ENCODE measurements at regions not wholly inside any gene's neighbourhood (a gene's known extent, or its start where the extent isn't known, plus 50 kb on each side); places are given as distances from the start of the nearest gene placed in this dataset.
A peak's percentile ranks its signal among the peaks of the same experiment; 100 is the strongest.
"Not testable (repeated sequence)": the region's sequence is repeated elsewhere in the genome, so short reads cannot be mapped to it uniquely, and the experiment has no call there.

- H3K4me1 Mint-ChIP-seq: no peaks in the 10 kb centered on the region
- H3K27me3 Mint-ChIP-seq (ENCODE audit: low read depth): no peaks in the 10 kb centered on the region
Measured at GRCh38 chr4:100340512-100341485, 150.5 kb upstream of the DDIT4L start.

DNA sequence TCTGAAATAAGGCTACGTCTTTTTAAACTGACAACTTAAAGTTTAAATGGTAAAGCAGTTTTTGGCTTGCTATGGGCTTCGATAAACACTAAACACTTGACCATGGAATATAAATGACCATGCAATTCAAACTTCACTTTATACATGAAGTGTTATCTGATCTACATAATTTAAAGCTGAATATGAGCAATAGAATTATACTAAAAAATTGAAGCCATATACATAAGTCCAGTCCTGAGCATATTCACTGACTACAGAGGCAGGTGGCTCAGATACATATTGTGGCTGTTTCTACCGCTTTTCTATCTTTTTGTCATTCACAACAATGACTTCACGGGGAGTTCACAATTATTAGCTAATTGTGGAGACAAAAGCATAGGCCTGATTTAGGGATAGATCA lies 149.6 kb upstream of the DDIT4L start:
- TF ChIP-seq, protein P1, sequence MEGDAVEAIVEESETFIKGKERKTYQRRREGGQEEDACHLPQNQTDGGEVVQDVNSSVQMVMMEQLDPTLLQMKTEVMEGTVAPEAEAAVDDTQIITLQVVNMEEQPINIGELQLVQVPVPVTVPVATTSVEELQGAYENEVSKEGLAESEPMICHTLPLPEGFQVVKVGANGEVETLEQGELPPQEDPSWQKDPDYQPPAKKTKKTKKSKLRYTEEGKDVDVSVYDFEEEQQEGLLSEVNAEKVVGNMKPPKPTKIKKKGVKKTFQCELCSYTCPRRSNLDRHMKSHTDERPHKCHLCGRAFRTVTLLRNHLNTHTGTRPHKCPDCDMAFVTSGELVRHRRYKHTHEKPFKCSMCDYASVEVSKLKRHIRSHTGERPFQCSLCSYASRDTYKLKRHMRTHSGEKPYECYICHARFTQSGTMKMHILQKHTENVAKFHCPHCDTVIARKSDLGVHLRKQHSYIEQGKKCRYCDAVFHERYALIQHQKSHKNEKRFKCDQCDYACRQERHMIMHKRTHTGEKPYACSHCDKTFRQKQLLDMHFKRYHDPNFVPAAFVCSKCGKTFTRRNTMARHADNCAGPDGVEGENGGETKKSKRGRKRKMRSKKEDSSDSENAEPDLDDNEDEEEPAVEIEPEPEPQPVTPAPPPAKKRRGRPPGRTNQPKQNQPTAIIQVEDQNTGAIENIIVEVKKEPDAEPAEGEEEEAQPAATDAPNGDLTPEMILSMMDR (IDR thresholded peaks at IDR 0.05; ENCODE audit: unreplicated experiment in 3 of 3): no peak
- Mint-ChIP-seq H3K27me3 (ENCODE audit: low read depth) (no peaks in the 10 kb centered on the region), H3K4me3 (no peak overlapping the region), H3K36me3 (ENCODE audit: low read depth) (no peaks in the 10 kb centered on the region), H3K4me1 (no peaks in the 10 kb centered on the region), H3K27ac (no peak overlapping the region), H3K9me3 (peaks cover 21% of the 10 kb centered on the region)

More at GRCh38 chr4:100340512-100341485, 150.5 kb upstream of the DDIT4L start:
- TF ChIP-seq, protein P1 (IDR thresholded peaks at IDR 0.05; ENCODE audit: unreplicated experiment in 3 of 3): no peak
- Mint-ChIP-seq H3K36me3 (ENCODE audit: low read depth) (no peaks in the 10 kb centered on the region), H3K4me3 (no peak overlapping the region), H3K27ac (no peak overlapping the region), H3K9me3 (peaks cover 12% of the 10 kb centered on the region)

DNA sequence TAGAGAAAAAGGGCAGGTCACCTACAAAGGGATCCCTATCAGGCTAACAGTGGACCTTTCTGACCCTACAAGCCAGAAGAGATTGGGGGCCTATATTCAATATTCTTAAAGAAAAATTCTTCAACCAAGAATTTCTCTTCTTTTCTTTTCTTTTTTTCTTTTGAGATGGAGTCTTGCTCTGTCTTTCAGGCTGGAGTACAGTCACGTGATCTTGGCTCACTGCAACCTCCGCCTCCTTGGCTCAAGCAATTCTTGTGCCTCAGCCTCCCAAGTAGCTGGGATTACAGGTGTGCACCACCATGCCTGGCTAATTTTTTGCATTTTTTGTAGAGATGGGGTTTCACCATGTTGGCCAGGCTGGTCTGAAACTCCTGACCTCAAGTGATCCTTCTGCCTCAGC lies 143.2 kb upstream of the DDIT4L start:
- not testable (repeated sequence) for H3K27ac Mint-ChIP-seq; H3K4me3 Mint-ChIP-seq; H3K36me3 Mint-ChIP-seq (ENCODE audit: low read depth); H3K4me1 Mint-ChIP-seq; H3K27me3 Mint-ChIP-seq (ENCODE audit: low read depth)
- H3K9me3 Mint-ChIP-seq: peaks cover 53% of the 10 kb centered on the region

DNA sequence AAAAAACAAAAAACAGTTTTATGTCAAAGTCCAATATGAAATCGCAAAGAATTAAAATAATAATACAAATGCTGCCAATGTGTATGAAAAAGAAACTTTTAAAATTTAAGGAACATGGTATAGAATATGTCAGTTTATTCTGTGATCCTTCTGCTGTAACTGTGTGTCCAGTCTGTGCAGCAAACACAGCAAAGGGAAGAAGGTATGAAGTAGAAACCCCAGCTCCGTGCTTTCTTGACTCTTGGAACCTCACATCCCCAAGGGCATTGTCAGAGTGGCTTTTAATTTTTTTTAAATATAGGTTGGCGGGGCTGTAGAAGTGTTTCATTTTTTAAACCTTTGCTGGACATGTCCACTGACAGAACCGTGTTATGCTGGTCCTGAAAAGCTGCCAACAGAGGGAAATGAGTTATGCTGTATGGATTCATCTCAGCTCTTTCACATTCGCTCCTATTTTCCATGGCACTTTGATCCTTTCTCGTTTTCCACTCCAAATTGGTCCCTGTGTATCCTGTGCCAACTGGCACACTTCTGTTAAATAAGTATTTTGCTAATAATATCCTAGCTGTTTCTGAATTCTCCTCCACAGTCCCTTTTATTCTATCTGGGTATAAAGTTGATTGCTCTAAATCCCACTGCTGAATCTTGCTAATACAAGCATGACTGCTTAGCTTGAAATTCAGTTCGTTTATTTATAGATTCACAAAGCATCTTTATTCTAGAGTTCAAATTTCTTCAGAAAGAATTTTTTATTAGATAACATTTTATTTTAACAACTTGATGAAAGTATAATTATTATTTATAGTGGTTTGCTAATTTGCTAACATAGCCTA lies 127.0 kb upstream of the DDIT4L start:
- no peaks in the 10 kb centered on the region for H3K27me3 Mint-ChIP-seq (ENCODE audit: low read depth)
- TF ChIP-seq, protein P1 (IDR thresholded peaks at IDR 0.05; ENCODE audit: unreplicated experiment in 3 of 3): no peak
- H3K27ac Mint-ChIP-seq: peak overlapping the region in 2 of 3 experiments; percentile 23 to 84
- H3K9me3 Mint-ChIP-seq: no peaks in the 10 kb centered on the region
- peak overlapping the region in 1 of 3 experiments; percentile 29 for H3K4me3 Mint-ChIP-seq
- H3K4me1 Mint-ChIP-seq: peaks cover 33% of the 10 kb centered on the region
- H3K36me3 Mint-ChIP-seq (ENCODE audit: low read depth): no peaks in the 10 kb centered on the region

DNA sequence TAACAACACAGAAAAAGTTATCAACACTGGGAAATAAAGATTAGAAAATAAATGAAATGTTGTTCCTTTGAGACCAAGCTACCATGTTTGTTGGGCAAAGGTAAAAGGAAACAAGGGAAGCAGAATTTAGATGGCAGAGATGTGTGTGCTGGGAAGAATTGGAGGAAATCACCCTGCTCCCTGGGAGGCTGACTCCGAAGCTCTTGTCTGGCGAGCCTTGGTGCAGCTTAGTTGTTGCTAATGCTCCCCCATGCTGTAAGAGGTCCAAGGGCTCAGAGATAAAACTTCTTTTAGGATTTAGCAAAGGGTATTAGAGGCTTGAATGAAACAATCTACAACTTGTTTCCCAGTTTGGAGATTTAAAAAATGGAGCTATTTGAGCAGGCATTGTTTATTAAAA lies 123.8 kb upstream of the DDIT4L start:
- Mint-ChIP-seq H3K36me3 (ENCODE audit: low read depth) (no peaks in the 10 kb centered on the region), H3K9me3 (no peaks in the 10 kb centered on the region), H3K4me3 (no peak overlapping the region), H3K4me1 (peaks cover 29% of the 10 kb centered on the region), H3K27ac (no peak overlapping the region), H3K27me3 (ENCODE audit: low read depth) (peaks cover 4% of the 10 kb centered on the region)
- TF ChIP-seq, protein P1 (IDR thresholded peaks at IDR 0.05; ENCODE audit: unreplicated experiment in 3 of 3): no peak

Data from nephron (organoid).